HG03558 (cell line): ENCODE measurements at regions not wholly inside any gene's neighbourhood (a gene's known extent, or its start where the extent isn't known, plus 50 kb on each side); places are given as distances from the start of the nearest gene placed in this dataset.
"Not testable (repeated sequence)": the region's sequence is repeated elsewhere in the genome, so short reads cannot be mapped to it uniquely, and the experiment has no call there.

Experiments
- ATAC-seq: cut with Tn5 transposase; IDR thresholded peaks from one replicate; pipeline ENCODE4 v1.9.1; 2021; ENCODE audit warnings: moderate number of reproducible peaks; ENCODE audit not compliant: unreplicated experiment; ENCODE audit errors: extremely low read depth

GRCh38 chr5:145660897-145661640, 174.1 kb downstream of the PRELID2 start:
- ATAC-seq, result no peak

GRCh38 chr5:145658435-145658834, 176.7 kb downstream of the PRELID2 start:
- no peak for ATAC-seq

- not testable (repeated sequence) for ATAC-seq
These were observed 182.4 kb downstream of the PRELID2 start for GRCh38 chr5:145652700-145653099.

- not testable (repeated sequence) for ATAC-seq
These were observed 188.0 kb downstream of the PRELID2 start for GRCh38 chr5:145647137-145647536.

GRCh38 chr5:145643214-145643613, 191.9 kb downstream of the PRELID2 start:
- not testable (repeated sequence) for ATAC-seq

GRCh38 chr5:145637396-145637795, 197.7 kb downstream of the PRELID2 start:
- no peak for ATAC-seq

GRCh38 chr5:145636371-145636770, 198.8 kb downstream of the PRELID2 start:
- no peak for ATAC-seq

- no peak for ATAC-seq
These were observed 201.7 kb downstream of the PRELID2 start for GRCh38 chr5:145633474-145633873.

GRCh38 chr5:145632701-145633100, 202.4 kb downstream of the PRELID2 start:
- ATAC-seq, result no peak

GRCh38 chr5:145629047-145629446, 206.1 kb downstream of the PRELID2 start:
- no peak for ATAC-seq

GRCh38 chr5:145628525-145628924, 206.6 kb downstream of the PRELID2 start:
- ATAC-seq, result no peak

GRCh38 chr5:145619806-145620310, 215.3 kb downstream of the PRELID2 start:
- ATAC-seq, result no peak

- ATAC-seq, result not testable (repeated sequence)
These were observed 218.4 kb downstream of the PRELID2 start for GRCh38 chr5:145616739-145617138.

GRCh38 chr5:145598983-145599382, 236.2 kb downstream of the PRELID2 start:
- no peak for ATAC-seq

- no peak for ATAC-seq
These were observed 237.0 kb downstream of the PRELID2 start for GRCh38 chr5:145598184-145598583.

- ATAC-seq, result no peak
These were observed 243.6 kb downstream of the PRELID2 start for GRCh38 chr5:145591578-145591977.

GRCh38 chr5:145589063-145589462, 246.1 kb downstream of the PRELID2 start:
- no peak for ATAC-seq

GRCh38 chr5:145588558-145588957, 246.6 kb downstream of the PRELID2 start:
- ATAC-seq, result no peak

- no peak for ATAC-seq
These were observed 247.0 kb downstream of the PRELID2 start for GRCh38 chr5:145588113-145588512.

- ATAC-seq, result no peak
These were observed 247.4 kb downstream of the PRELID2 start for GRCh38 chr5:145587710-145588109.

- ATAC-seq, result no peak
These were observed 247.9 kb downstream of the PRELID2 start for GRCh38 chr5:145587308-145587672.

- no peak for ATAC-seq
These were observed 248.4 kb downstream of the PRELID2 start for GRCh38 chr5:145586661-145587307.
